Endothelial cell of umbilical vein (primary cell): ENCODE measurements at regions not wholly inside any gene's neighbourhood (a gene's known extent, or its start where the extent isn't known, plus 50 kb on each side); places are given as distances from the start of the nearest gene placed in this dataset.

ENCODE experiments used
- BruUV-seq: library from RNA; stranded (reverse); fragments of 400-500 nt; replicated peaks from 2 replicates; lab custom pipeline; 2021; lab: Mats Ljungman, UMichigan
- CTCF ChIA-PET: fragments of 300-600, 350-600 bp; sonication (Branson Sonifier 250); formaldehyde crosslinking; loops from one replicate; lab custom pipeline; 2021; ENCODE audit warnings: antibody characterized with exemption, inconsistent platforms; lab: Charles Lee
- POLR2A ChIA-PET: fragments of 300-600, 350-600 bp; sonication (Branson Sonifier 250); formaldehyde crosslinking; loops from one replicate; lab custom pipeline; 2021; ENCODE audit warnings: antibody characterized with exemption, inconsistent platforms; lab: Charles Lee
- DNase-seq: peaks from one replicate; pipeline ENCODE4 v3.0.0-alpha.2; 2011; ENCODE audit warnings: low read depth, low spot score
- FAIRE-seq: peaks from 2 replicates; lab custom pipeline; 2011; peaks lifted over from hg19 to GRCh38; lab: Jason Lieb, UNC
- H2AFZ ChIP-seq: 2 replicates; pipeline ENCODE4 v1.6.0; 2012; ENCODE audit warnings: low read depth, low read length, control low read depth, inconsistent platforms
- H3K27ac ChIP-seq: 2 replicates; pipeline ENCODE4 v1.5.1; 2011; ENCODE audit warnings: low read depth, mild to moderate bottlenecking, control low read depth, low read length, moderate library complexity; ENCODE audit not compliant: insufficient read depth
- H3K27me3 ChIP-seq, 2 experiments: 2 replicates each; pipeline versions ENCODE4 v1.6.0 to v1.6.1; 2011; ENCODE audit warnings: low read length in 2 of 2, mixed read lengths in 1 of 2; ENCODE audit not compliant: control insufficient read depth in 2 of 2, insufficient read depth in 2 of 2
- H3K36me3 ChIP-seq, 2 experiments: 2 replicates in 1 of 2; 3 replicates in 1 of 2; pipeline ENCODE4 v1.5.1; 2011; ENCODE audit warnings: low read length in 2 of 2, mild to moderate bottlenecking in 1 of 2, moderate library complexity in 1 of 2; ENCODE audit not compliant: control insufficient read depth in 2 of 2, insufficient read depth in 2 of 2; ENCODE audit errors: extremely low read depth in 1 of 2
- H3K4me1 ChIP-seq: 3 replicates; pipeline ENCODE4 v1.5.1; 2011; ENCODE audit warnings: mild to moderate bottlenecking, low read length; ENCODE audit not compliant: control insufficient read depth, insufficient read depth; ENCODE audit errors: extremely low read depth
- H3K4me2 ChIP-seq: 2 replicates; pipeline ENCODE4 v1.6.1; 2011; ENCODE audit warnings: low read length, control low read depth, mixed read lengths; ENCODE audit not compliant: insufficient read depth
- H3K4me3 ChIP-seq, 3 experiments: fragments of 200-600 bp in 1 of 3; sonication (generic), shearing (Covaris generic) in 1 of 3; replicated peaks in 1 of 3; 2 replicates each; pipeline ENCODE4 v1.5.1; 2011 to 2016; ENCODE audit warnings: control low read depth in 3 of 3, low read length in 3 of 3, mild to moderate bottlenecking in 2 of 3, inconsistent platforms in 1 of 3, low read depth in 1 of 3, moderate library complexity in 1 of 3; ENCODE audit not compliant: insufficient read depth in 1 of 3
- H3K79me2 ChIP-seq: 2 replicates; pipeline ENCODE4 v1.6.0; 2012; ENCODE audit warnings: low read length, inconsistent platforms; ENCODE audit not compliant: control insufficient read depth, insufficient read depth
- H3K9ac ChIP-seq: replicated peaks from 2 replicates; pipeline ENCODE3; 2011; ENCODE audit warnings: low read length, control low read depth; ENCODE audit not compliant: insufficient read depth; ENCODE audit errors: extremely low read depth
- H3K9me1 ChIP-seq: replicated peaks from 3 replicates; pipeline ENCODE4 v1.6.0; 2011; ENCODE audit warnings: mild to moderate bottlenecking, low read length; ENCODE audit not compliant: control insufficient read depth, insufficient read depth; ENCODE audit errors: extremely low read depth
- H3K9me3 ChIP-seq: replicated peaks from 2 replicates; pipeline ENCODE4 v1.5.1; 2012; ENCODE audit warnings: low read length, inconsistent platforms; ENCODE audit not compliant: control insufficient read depth, insufficient read depth
- H4K20me1 ChIP-seq: replicated peaks from 2 replicates; pipeline ENCODE3; 2011; ENCODE audit warnings: mild to moderate bottlenecking, low read length; ENCODE audit not compliant: control insufficient read depth, insufficient read depth; ENCODE audit errors: extremely low read depth
- EZH2 ChIP-seq: IDR thresholded peaks from 2 replicates; pipeline ENCODE4 v1.6.1; 2012; ENCODE audit warnings: borderline replicate concordance, low read depth, mild to moderate bottlenecking, moderate library complexity, low read length, inconsistent platforms; ENCODE audit not compliant: severe bottlenecking
- FOS ChIP-seq: IDR thresholded peaks from 2 replicates; pipeline ENCODE4 v1.6.1; 2011; ENCODE audit warnings: mild to moderate bottlenecking, low read length, moderate library complexity, borderline replicate concordance; ENCODE audit not compliant: insufficient read depth
- GATA2 ChIP-seq: IDR thresholded peaks from 2 replicates; pipeline ENCODE4 v1.7.0; 2011; ENCODE audit warnings: low read depth, mild to moderate bottlenecking, moderate library complexity, mixed read lengths, low read length; ENCODE audit not compliant: insufficient read length, insufficient read depth
- JUN ChIP-seq: IDR thresholded peaks from 2 replicates; pipeline ENCODE4 v1.6.1; 2011; ENCODE audit warnings: borderline replicate concordance, low read depth; ENCODE audit not compliant: insufficient read length, insufficient read depth
- MYC ChIP-seq: IDR thresholded peaks from one replicate; pipeline ENCODE4 v1.6.1; 2011; ENCODE audit warnings: mild to moderate bottlenecking, low read depth, low read length
- POLR2A ChIP-seq: IDR thresholded peaks from 2 replicates; pipeline ENCODE4 v1.6.1; 2012; ENCODE audit warnings: low read depth, mild to moderate bottlenecking, control low read depth, low read length
- POLR2AphosphoS5 ChIP-seq: IDR thresholded peaks from 2 replicates; pipeline ENCODE4 v1.6.1; 2012; ENCODE audit warnings: low read depth, mild to moderate bottlenecking, control low read depth, low read length, moderate library complexity; ENCODE audit not compliant: insufficient read depth
- dilution Hi-C: fragments of 300-500 bp; cut with MboI; formaldehyde crosslinking; loops from one replicate; pipeline ENCODE4 v1.15.0; 2019; ENCODE audit warnings: low sequenced_read_pairs; ENCODE audit not compliant: extremely low pct_ligation_motif_present
- intact Hi-C: fragments of 100-400 bp; cut with micrococcal nuclease; formaldehyde crosslinking; loops from one replicate; pipeline ENCODE4 v1.10.0; 2022
- TF ChIP-seq, protein P1 (sequence below), 2 donors: IDR thresholded peaks; 1 replicate in 1 of 2; 2 replicates in 1 of 2; pipeline ENCODE4 v1.5.1; 2011; ENCODE audit warnings: low read length in 2 of 2, mild to moderate bottlenecking in 2 of 2, moderate library complexity in 2 of 2, control low read depth in 1 of 2, inconsistent platforms in 1 of 2, low read depth in 1 of 2; ENCODE audit not compliant: insufficient read depth in 1 of 2; ENCODE audit errors: extremely low read depth in 1 of 2
- TF ChIP-seq, protein P2 (sequence below): IDR thresholded peaks from 2 replicates; pipeline ENCODE4 v1.6.1; 2011; ENCODE audit not compliant: insufficient read depth, insufficient read length

DNA sequence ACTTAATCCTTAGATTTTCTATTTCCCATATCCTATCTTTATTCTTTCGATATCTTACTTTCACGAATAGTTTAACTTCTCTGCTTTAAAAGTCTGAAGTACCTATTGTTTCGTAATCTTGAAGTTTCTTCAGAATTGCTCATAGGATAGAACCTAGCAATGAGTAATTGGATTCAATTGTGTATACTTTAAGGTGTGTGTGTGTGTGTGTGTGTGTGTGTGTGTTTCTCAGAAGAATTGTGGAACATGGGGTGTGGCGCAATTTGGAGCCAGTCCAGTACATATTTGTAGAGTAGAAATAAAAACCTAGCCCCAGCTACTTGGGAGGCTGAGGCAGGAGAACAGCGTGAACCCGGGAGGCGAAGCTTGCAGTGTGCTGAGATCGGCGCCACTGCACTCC is 897.6 kb downstream of the BCL11A start:
- BruUV-seq = no TSS peak
- DNase-seq (no peak), FAIRE-seq (no peak)
- no peak overlapping the region for H2AFZ ChIP-seq
- ChIA-PET CTCF (no interaction called here), POLR2A (no interaction called here)
- no peaks in the 10 kb centered on the region for H3K27me3 ChIP-seq
- H3K4me1 ChIP-seq = no peaks in the 10 kb centered on the region
- no peaks in the 10 kb centered on the region for H4K20me1 ChIP-seq
- TF ChIP-seq, protein P1, sequence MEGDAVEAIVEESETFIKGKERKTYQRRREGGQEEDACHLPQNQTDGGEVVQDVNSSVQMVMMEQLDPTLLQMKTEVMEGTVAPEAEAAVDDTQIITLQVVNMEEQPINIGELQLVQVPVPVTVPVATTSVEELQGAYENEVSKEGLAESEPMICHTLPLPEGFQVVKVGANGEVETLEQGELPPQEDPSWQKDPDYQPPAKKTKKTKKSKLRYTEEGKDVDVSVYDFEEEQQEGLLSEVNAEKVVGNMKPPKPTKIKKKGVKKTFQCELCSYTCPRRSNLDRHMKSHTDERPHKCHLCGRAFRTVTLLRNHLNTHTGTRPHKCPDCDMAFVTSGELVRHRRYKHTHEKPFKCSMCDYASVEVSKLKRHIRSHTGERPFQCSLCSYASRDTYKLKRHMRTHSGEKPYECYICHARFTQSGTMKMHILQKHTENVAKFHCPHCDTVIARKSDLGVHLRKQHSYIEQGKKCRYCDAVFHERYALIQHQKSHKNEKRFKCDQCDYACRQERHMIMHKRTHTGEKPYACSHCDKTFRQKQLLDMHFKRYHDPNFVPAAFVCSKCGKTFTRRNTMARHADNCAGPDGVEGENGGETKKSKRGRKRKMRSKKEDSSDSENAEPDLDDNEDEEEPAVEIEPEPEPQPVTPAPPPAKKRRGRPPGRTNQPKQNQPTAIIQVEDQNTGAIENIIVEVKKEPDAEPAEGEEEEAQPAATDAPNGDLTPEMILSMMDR (IDR thresholded peaks at IDR 0.05; ENCODE audit: extremely low read depth in 1 of 2, insufficient read depth in 1 of 2, low read depth in 1 of 2, low read length in 2 of 2) = no peak
- no peak for TF ChIP-seq GATA2
- no peak for TF ChIP-seq MYC
- TF ChIP-seq, protein P2, sequence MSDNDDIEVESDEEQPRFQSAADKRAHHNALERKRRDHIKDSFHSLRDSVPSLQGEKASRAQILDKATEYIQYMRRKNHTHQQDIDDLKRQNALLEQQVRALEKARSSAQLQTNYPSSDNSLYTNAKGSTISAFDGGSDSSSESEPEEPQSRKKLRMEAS = no peak
- no peak for TF ChIP-seq POLR2AphosphoS5
- TF ChIP-seq POLR2A = no peak
- TF ChIP-seq EZH2 = no peak
- TF ChIP-seq FOS = no peak
- no peak for TF ChIP-seq JUN
- H3K4me2 ChIP-seq = no peak overlapping the region
- no peaks in the 10 kb centered on the region for H3K36me3 ChIP-seq
- H3K9ac ChIP-seq = no peak overlapping the region
- no peaks in the 10 kb centered on the region for H3K79me2 ChIP-seq
- H3K4me3 ChIP-seq = no peak overlapping the region
- intact Hi-C loops = no loop called here
- no peaks in the 10 kb centered on the region for H3K9me1 ChIP-seq
- dilution Hi-C loops = no loop called here
- no peak overlapping the region for H3K27ac ChIP-seq
- H3K9me3 ChIP-seq = no peaks in the 10 kb centered on the region
